Thoracic aorta (tissue), 2 donors: ENCODE measurements at regions not wholly inside any gene's neighbourhood (a gene's known extent, or its start where the extent isn't known, plus 50 kb on each side); places are given as distances from the start of the nearest gene placed in this dataset.

Source experiments
- ATAC-seq: fragments of 150-250 bp; one replicate; pipeline ENCODE4 v1.8.0; 2017; ENCODE audit warnings: low read depth; ENCODE audit not compliant: insufficient number of reproducible peaks, low FRiP score
- DNase-seq: peaks from one replicate; pipeline ENCODE4 v3.0.0-alpha.2; 2020; ENCODE audit warnings: low spot score
- H3K27ac ChIP-seq, 2 donors: fragments of 200-600 bp; sonication (generic); 1 replicate in 1 of 2; 2 replicates in 1 of 2; pipeline ENCODE4 v1.5.1; 2016; ENCODE audit warnings: mild to moderate bottlenecking in 2 of 2, moderate library complexity in 2 of 2
- H3K27me3 ChIP-seq: fragments of 200-600 bp; sonication (generic); replicated peaks from 2 replicates; pipeline ENCODE4 v1.6.0; 2016; ENCODE audit warnings: mild to moderate bottlenecking; ENCODE audit not compliant: insufficient read depth
- H3K36me3 ChIP-seq: fragments of 200-600 bp; sonication (generic); one replicate; pipeline ENCODE4 v1.5.1; 2016
- H3K4me1 ChIP-seq, 2 donors: fragments of 200-600 bp; sonication (generic); 1 replicate in 1 of 2; 2 replicates in 1 of 2; pipeline versions ENCODE4 v1.5.1 to v1.6.0; 2016; ENCODE audit warnings: low read depth in 2 of 2, mild to moderate bottlenecking in 1 of 2; ENCODE audit not compliant: control insufficient read depth in 1 of 2
- H3K4me3 ChIP-seq: fragments of 200-600 bp; sonication (generic); 2 replicates; pipeline ENCODE4 v1.5.1; 2016; ENCODE audit warnings: mild to moderate bottlenecking
- H3K9me3 ChIP-seq: fragments of 200-600 bp; sonication (generic); 2 replicates; pipeline ENCODE4 v1.5.1; 2016
- TF ChIP-seq, protein P1 (sequence below): fragments of 200-600 bp; sonication (generic); IDR thresholded peaks from one replicate; pipeline ENCODE4 v1.5.1; 2019; ENCODE audit warnings: antibody characterized with exemption

DNA sequence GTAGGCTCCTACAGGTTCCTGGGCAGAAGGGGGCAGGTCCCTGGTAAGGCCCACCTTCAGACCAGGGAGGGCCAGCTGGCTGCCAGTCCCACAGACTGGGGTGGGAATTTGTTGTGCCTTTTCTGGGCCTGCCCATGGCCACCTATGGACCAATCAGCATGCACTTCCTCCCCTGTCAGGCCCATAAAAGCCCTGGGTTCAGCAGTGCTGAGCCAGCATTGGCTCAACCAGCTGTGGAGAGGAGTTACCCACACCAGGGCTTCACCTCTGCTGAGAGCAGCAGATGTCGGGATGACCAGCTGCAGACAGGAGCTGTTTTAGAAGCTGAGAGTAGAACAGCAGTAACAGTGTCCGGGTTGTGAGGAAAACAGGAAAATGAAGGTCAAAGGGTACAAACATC is 373.4 kb upstream of the ACO1 start:
- no peaks in the 10 kb centered on the region for H3K27me3 ChIP-seq
- no peaks in the 10 kb centered on the region for H3K4me1 ChIP-seq
- no peak overlapping the region for H3K27ac ChIP-seq
- ATAC-seq (no peak), DNase-seq (no peak)
- H3K36me3 ChIP-seq, result no peaks in the 10 kb centered on the region
- H3K4me3 ChIP-seq, result no peak overlapping the region
- TF ChIP-seq, protein P1, sequence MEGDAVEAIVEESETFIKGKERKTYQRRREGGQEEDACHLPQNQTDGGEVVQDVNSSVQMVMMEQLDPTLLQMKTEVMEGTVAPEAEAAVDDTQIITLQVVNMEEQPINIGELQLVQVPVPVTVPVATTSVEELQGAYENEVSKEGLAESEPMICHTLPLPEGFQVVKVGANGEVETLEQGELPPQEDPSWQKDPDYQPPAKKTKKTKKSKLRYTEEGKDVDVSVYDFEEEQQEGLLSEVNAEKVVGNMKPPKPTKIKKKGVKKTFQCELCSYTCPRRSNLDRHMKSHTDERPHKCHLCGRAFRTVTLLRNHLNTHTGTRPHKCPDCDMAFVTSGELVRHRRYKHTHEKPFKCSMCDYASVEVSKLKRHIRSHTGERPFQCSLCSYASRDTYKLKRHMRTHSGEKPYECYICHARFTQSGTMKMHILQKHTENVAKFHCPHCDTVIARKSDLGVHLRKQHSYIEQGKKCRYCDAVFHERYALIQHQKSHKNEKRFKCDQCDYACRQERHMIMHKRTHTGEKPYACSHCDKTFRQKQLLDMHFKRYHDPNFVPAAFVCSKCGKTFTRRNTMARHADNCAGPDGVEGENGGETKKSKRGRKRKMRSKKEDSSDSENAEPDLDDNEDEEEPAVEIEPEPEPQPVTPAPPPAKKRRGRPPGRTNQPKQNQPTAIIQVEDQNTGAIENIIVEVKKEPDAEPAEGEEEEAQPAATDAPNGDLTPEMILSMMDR, result no peak
- no peaks in the 10 kb centered on the region for H3K9me3 ChIP-seq

DNA sequence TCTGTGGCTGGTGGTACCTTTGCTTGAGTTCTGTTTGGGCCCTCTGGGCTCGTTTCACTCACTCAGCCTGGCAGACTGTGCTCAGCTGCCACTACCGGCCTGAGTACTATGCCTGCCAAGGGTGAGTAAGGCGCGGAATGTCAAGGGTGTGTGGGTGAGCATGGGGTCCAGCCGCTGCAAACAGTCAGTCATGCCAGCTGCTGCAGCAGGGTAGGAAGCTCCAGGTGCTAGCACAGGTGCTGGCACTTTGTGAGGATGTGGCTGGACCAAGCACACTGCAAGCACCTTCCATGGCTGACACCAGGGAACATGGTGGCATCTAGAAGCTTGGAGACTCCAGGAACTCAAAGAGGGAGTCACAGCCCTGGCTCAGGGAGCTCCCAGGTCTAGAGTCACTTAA is 368.6 kb upstream of the ACO1 start:
- H3K36me3 ChIP-seq, result no peaks in the 10 kb centered on the region
- DNase-seq (no peak), ATAC-seq (no peak)
- H3K4me3 ChIP-seq, result no peak overlapping the region
- H3K27ac ChIP-seq, result no peak overlapping the region
- TF ChIP-seq, protein P1, result no peak
- no peaks in the 10 kb centered on the region for H3K27me3 ChIP-seq
- H3K9me3 ChIP-seq, result no peaks in the 10 kb centered on the region
- H3K4me1 ChIP-seq, result no peaks in the 10 kb centered on the region

DNA sequence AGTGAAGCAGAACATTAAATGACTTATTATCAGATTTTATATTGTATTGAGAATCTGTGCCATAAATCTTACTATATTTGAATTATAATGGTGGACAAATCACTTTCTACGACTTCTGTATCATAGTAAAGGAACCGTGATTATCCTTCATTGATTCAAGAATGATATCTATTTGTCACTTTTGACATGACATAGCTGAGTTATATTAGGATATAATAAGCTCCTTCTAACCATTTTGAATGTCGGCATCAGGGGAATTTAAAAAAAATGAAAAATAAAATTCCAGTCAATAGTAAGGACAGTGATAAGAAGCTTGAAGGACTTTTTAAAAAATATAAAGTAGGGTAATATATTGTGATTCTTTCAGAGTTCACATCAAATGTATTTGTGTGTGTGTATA is 338.9 kb upstream of the ACO1 start:
- TF ChIP-seq, protein P1, result no peak
- Histone ChIP-seq H3K36me3 (no peaks in the 10 kb centered on the region), H3K4me3 (no peak overlapping the region), H3K27ac (no peak overlapping the region), H3K9me3 (no peaks in the 10 kb centered on the region), H3K27me3 (no peaks in the 10 kb centered on the region), H3K4me1 (no peaks in the 10 kb centered on the region)
- no peak for DNase-seq
- no peak for ATAC-seq

DNA sequence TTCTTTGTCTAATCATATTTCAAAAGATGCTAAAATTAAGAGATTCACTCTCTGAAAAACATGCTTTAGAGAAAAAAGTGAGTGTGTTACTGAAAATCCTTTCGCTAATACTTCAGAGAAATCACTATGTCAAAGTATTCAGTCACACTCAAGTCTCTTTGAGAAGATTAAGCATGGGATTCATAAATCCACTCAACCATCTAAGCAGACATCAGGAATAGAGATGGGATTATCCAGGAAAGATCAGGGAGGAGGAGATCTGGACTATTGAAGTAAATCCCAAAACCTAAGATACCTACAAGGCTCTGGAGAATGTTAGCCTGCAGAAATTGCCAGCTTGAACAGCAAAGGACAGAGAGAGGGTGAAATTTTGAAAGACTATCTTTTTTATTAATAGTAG is 317.2 kb upstream of the ACO1 start:
- Histone ChIP-seq H3K4me3 (no peak overlapping the region), H3K27ac (no peak overlapping the region), H3K9me3 (no peaks in the 10 kb centered on the region), H3K27me3 (no peaks in the 10 kb centered on the region), H3K4me1 (no peaks in the 10 kb centered on the region), H3K36me3 (no peaks in the 10 kb centered on the region)
- TF ChIP-seq, protein P1, result no peak
- ATAC-seq (no peak), DNase-seq (no peak)

DNA sequence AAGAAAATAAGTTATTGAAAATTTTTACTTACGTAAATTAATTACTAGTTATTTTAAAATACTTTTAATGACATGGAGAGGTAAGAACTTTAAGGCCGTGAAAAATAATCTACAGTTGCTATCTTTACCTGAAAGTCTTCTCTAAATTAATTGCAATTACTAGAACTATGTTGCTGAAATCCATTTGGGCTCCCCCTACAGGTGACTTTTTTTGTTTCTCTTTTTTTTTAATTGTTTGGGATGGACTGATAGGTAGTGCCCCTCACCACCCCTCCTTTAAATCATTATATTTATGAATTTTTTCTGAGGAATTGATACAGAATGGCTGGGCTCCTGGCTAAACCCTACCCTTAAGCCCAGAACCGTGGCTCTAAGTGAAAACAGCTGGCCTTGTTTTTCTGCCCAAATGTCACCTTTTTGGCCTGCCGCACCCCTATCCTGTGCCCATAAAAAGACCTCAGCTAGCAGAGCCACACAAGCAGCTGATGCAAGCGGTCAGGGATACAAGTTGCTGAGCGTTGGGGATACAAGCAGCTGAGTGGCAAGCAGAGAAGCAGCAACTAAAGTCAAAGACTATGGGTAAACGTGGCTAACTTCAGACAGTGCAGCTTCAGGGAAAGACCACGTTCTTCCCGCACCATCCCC is 315.2 kb upstream of the ACO1 start:
- TF ChIP-seq, protein P1, result no peak
- no peaks in the 10 kb centered on the region for H3K36me3 ChIP-seq
- H3K4me3 ChIP-seq, result no peak overlapping the region
- no peak for DNase-seq
- no peaks in the 10 kb centered on the region for H3K4me1 ChIP-seq
- H3K27me3 ChIP-seq, result no peaks in the 10 kb centered on the region
- no peak overlapping the region for H3K27ac ChIP-seq
- no peak for ATAC-seq
- no peaks in the 10 kb centered on the region for H3K9me3 ChIP-seq
